HG03095 (cell line): ENCODE measurements at regions not wholly inside any gene's neighbourhood (a gene's known extent, or its start where the extent isn't known, plus 50 kb on each side); places are given as distances from the start of the nearest gene placed in this dataset.

Experiments used
- ATAC-seq: cut with Tn5 transposase; IDR thresholded peaks from one replicate; pipeline ENCODE4 v1.9.1; 2021; ENCODE audit warnings: moderate library complexity; ENCODE audit not compliant: unreplicated experiment

GRCh38 chr10:78160591-78160990 lies 126.9 kb downstream of the RPS24 start:
- ATAC-seq, result no peak

DNA sequence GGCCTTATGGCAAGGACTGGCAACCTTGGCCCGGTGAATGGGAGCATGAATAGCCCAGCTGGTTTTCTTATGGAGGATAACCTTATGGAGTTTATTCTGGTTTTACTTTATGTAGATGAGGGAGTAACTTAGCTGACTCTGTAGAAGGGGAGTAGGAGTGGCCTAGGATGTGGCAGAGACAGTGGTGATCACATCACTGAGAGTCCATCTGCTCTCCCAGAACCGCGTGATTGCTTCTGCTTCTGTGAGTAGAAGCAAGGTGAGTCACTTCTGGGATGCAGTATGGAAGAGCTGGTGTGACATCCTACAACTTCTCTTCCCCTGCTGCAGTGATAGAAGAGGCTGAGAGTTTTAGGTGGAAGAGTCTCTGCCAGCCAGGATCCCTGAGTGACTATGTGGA lies 129.2 kb downstream of the RPS24 start:
- ATAC-seq, result no peak

GRCh38 chr10:78164702-78165101 lies 131.0 kb downstream of the RPS24 start:
- no peak for ATAC-seq

DNA sequence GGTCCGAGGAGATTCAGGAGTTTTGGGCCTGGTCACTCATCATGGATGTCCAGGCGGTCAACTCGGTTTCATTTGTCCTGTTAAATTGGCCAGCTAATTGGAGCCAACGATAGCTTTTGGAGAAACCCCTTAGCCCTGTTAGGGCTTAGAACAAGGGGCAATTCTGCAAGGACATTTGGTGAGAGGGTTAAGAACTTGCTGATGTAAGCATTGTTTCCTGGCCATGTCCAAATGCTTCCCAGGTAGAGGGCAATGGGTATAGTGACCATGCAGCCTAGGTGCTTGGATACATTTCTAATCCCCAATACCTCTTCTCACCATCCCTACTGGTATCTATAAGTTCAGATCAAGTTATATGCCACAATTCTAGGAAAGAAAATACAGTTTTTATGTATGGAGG lies 131.5 kb downstream of the RPS24 start:
- no peak for ATAC-seq

- ATAC-seq, result no peak
Observed at GRCh38 chr10:78165617-78166016, 132.0 kb downstream of the RPS24 start.

GRCh38 chr10:78166261-78166660 lies 132.6 kb downstream of the RPS24 start:
- no peak for ATAC-seq

GRCh38 chr10:78169214-78169613 lies 135.6 kb downstream of the RPS24 start:
- ATAC-seq, result no peak

DNA sequence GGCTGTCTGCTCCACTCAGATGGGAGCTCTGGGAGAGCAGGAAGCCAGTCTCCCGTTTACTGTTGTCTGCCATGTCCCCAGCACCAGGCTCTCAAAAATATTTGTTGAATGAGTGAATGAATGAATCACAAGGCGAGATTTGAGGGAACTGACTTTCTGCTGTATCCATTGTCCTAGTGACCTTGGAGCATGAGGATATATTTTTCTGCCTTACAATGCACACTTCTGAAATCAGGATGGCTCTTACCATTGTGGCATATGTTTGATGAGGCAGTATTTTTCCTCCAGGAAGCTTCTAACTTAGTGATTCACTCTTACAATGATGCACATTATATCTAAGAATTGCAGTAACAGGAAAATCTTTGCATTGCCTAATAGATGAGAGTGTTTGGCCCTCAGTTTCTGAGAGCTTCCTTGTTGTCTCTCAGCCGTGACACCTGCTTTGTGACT lies 136.4 kb downstream of the RPS24 start:
- ATAC-seq, result no peak

- ATAC-seq, result no peak
Observed at GRCh38 chr10:78171633-78172400, 138.2 kb downstream of the RPS24 start.

GRCh38 chr10:78173360-78174015 lies 139.8 kb downstream of the RPS24 start:
- no peak for ATAC-seq

DNA sequence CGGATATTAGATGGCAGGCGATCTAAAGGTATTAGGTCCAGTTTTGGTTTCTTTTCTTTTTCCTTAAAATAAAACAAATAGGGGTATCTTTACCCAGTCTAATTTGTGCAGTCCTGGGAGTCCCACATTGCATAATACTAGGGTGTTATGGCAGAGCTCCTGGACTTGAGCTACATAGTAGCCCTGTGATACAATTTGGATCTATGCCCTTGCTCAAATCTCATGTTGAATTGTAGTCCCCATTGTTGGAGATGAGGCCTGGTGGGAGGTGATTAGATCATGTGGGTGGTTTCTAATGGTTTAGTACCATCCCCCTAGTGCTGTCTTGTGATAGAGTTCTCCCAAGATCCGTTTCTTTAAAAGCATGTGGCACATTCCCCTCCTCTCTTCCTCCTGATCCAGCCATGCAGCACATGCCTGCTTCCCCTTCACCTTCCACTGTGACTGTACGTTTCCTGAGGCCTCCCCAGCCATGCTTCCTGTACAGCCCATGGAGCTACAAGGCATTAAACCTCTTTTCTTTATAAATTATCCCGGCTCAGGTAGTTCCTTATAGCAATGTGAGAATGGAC lies 141.9 kb downstream of the RPS24 start:
- no peak for ATAC-seq

DNA sequence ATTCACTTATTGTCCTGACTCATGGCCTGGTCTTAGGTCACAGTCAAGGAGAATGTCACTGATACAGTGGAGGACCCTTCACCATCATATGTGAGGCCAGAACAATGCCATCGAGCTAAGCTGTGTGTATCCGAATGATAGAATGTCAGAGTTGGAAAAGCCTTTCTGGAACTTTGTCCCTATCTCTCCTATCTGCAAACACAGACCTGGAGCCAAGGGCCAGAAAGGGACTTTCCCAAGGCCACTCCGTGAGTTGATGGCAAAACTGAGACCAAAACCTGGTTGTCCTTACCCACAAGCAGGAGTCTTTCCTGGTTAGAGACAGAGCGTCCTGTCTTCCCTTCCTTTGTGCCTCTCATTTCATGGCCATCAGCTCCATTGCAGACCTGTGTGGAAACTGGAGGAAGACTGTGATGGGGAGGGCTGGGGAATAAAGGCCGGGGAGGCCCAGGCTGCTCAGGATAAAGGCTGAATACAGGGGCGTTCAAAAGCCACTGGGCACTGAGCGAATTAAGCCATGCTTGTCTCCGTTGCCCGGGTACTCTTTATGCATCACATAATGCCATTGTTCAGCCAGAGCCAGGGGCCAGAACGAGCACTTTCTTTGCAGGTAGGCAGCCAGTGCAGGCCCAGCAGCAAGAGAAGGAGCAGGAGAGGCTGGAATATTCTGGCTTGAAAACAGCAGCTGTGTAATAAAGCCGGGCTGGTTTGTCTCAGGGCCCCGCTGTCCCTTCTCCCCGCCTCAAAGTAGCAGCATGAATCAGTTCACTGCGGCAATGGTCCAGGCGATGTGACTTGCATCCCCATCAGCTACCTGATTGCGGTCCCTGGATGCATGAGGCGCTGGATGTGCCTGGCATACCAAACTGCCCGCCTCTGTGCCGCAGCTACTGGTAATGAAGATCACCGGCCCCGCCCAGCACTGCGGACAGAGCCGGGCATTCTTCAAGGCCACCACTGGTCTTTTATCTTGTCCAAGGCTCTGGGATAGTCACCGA lies 143.0 kb downstream of the RPS24 start:
- no peak for ATAC-seq

DNA sequence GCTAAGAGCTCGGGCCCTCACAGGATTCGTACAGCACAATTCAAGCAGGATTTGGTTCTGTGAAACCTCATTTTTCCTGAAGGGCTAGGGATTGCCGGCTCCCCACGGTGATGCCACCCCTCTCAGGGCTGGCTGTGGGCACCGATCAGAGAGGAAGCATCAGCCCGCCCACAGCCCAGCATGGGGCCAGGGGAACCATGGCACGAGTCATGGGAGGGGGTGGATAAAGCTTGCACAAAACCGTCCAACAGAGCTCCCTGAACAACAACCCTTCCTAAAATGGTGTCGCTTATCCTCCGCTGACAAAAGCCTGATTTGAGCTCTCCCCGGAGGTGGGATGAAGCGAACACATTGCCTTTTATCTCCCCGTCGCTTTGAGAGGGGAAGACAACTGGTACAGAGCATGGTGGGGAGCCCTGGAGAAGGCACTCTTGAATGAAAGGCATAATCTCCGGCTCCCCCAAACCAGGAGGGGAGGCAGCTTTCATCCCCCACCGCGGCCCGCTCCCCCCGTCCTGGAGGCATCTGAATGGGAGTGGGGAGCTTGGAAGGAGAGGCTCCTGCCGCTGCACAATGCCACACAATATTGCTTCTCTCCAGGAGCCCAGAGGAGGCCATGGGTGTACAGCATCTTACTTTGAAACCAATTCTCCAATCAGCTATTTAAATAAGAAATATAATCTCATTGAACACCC lies 144.0 kb downstream of the RPS24 start:
- no peak for ATAC-seq

DNA sequence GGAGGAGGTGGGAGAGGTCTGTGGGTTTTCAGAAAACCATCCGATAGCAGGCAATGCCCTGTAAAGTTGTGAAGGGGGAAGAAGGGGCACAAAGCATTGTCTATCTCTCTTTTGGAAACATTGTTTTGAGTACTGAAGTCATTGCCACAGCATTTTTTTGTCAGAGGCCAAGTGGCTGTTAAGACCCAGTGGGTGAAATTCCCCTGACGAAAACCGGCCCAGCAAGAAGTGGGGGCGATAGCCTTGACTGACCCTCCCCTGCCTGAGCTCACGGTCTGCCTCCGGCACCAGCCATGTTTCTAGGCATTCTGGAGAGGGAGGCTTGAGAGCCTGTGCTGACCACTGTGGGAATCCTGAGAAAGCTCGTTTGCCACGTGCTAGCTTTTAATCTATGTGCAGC lies 144.7 kb downstream of the RPS24 start:
- no peak for ATAC-seq

DNA sequence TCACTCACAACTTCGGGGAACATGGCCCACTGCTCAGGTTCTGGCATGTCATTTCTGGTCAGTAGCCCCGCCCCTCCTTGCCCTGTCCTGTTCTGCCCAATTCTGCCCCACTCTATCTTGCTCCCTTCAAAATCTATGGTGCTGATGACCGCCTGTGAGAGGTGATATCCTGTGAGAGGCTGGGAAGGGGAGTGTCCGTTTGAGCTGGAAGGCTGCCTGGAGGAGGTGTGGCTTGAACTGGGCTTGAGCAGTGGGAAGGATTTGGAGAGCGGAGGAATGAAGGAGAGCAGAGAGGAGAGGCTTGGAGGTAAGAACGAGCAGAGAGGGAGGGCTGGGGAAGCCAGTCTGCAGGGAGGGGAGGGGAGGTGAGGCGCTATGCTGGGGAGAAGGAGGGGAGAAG lies 145.3 kb downstream of the RPS24 start:
- no peak for ATAC-seq

DNA sequence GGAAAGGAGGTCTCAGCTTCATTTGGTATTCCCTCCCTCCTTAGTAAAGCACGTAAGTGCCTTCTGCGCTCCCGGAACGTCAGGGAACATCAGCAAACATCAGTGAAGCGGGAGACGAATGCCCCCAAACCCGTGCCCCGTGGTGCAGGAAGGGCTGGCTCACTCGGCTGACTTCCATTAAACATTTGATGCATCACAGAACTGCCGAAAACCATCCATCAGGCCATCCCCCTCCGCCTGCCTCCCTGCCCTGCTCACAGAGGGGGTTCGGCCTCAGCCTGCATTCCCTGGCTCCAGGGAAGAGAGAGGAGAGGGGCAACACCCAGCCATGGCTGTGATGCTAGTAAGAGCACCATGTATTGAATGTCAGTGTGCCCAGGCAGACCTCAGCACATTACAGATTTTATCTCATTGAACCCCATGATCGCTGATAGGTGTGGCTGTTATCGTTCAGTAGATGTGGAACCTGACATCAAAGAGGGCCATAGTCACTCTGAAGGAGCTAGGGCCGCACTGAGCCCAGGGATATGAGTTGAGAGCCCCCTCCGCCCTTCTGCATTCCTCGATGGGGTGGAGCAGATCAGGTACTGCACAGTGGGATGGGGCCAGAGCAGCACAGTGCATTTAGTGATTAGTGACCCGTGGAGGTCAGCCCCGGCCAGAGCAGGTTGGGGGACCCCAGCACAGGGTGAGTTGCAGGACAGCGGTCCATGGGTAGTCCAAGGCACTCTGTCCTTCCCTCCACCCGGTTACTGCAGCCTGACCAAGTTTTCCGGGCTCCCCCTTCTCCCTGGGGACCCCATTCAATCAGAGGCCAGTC lies 146.4 kb downstream of the RPS24 start:
- no peak for ATAC-seq

- no peak for ATAC-seq
Observed at GRCh38 chr10:78181381-78182055, 147.9 kb downstream of the RPS24 start.

DNA sequence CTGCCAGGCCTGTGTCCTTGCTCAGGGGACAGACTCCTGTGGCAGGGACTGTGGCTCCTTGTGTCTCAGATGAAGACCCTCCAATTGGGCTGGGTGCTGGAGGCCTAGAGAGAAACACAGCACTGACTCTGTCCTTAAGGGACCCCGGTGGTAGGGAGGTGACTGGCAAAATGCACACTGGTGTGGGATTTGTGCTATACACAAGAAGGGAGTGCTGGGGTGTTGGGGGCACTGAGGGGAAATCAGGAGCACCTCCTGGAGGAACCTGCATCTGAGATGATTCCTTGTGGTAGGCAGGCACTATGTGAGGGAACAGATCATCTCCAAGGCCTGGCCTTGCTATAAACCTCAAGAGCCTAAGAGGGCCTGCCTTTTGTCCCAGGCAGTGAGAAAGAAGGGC lies 149.2 kb downstream of the RPS24 start:
- no peak for ATAC-seq
